K562 (cell line): ENCODE measurements at regions not wholly inside any gene's neighbourhood (a gene's known extent, or its start where the extent isn't known, plus 50 kb on each side); places are given as distances from the start of the nearest gene placed in this dataset.
"Not testable (repeated sequence)": the region's sequence is repeated elsewhere in the genome, so short reads cannot be mapped to it uniquely, and the experiment has no call there.

Experiments
- ATAC-seq: fragments of 200-7000 bp; cut with Tn5 transposase; 3 replicates; pipeline ENCODE4 v1.9.1; 2020; ENCODE audit warnings: moderate library complexity
- BruUV-seq: library from RNA; stranded (reverse); fragments of 400-500 nt; replicated peaks from 2 replicates; lab custom pipeline; 2021; lab: Mats Ljungman, UMichigan
- CTCF ChIA-PET: fragments of 300-600 bp; formaldehyde crosslinking; extraction: SDS; loops from one replicate; lab custom pipeline; 2021; ENCODE audit warnings: low intra/inter-chr PET ratio; lab: Yijun Ruan, JAX
- POLR2A ChIA-PET: fragments of 300-600, 350-650 bp; sonication (Branson Sonifier 250); formaldehyde crosslinking; extraction: SDS; loops from one replicate; lab custom pipeline; 2021; ENCODE audit warnings: antibody characterized with exemption, inconsistent platforms; lab: Yijun Ruan, JAX
- DNase-seq, 4 experiments: peaks; one replicate each; pipeline versions ENCODE4 v3.0.0 to v3.0.0-alpha.2; 2011 to 2018; ENCODE audit warnings: low spot score in 3 of 4, mixed read lengths in 3 of 4; ENCODE audit errors: extremely low read depth in 1 of 4
- FAIRE-seq: peaks from 2 replicates; lab custom pipeline; 2011; peaks lifted over from hg19 to GRCh38; lab: Jason Lieb, UNC
- H2AFZ ChIP-seq: 2 replicates; pipeline ENCODE4 v1.6.0; 2011; ENCODE audit warnings: low read depth, low read length, control low read depth, inconsistent platforms
- H3K27ac ChIP-seq: fragments of 200-600 bp; 3 replicates; pipeline ENCODE4 v1.8.0; 2011; ENCODE audit warnings: low read depth, mild to moderate bottlenecking, control low read depth, inconsistent platforms, low read length, moderate library complexity, mixed read lengths; ENCODE audit errors: extremely low read depth
- H3K27me3 ChIP-seq, 2 experiments: fragments of 300-600 bp in 1 of 2; 2 replicates in 1 of 2; 3 replicates in 1 of 2; pipeline versions ENCODE4 v1.6.0 to v1.8.0; 2011; ENCODE audit warnings: inconsistent platforms in 2 of 2, low read length in 2 of 2, mild to moderate bottlenecking in 1 of 2, mixed read lengths in 1 of 2, moderate library complexity in 1 of 2; ENCODE audit not compliant: control insufficient read depth in 2 of 2, insufficient read depth in 2 of 2
- H3K36me3 ChIP-seq: fragments of 300-600 bp; 3 replicates; pipeline ENCODE4 v1.8.0; 2011; ENCODE audit warnings: mild to moderate bottlenecking, low read length, inconsistent platforms; ENCODE audit not compliant: control insufficient read depth, insufficient read depth
- H3K4me1 ChIP-seq, 2 experiments: fragments of 200-600 bp in 1 of 2; replicated peaks in 1 of 2; 2 replicates in 1 of 2; 3 replicates in 1 of 2; pipeline versions ENCODE4 v1.5.1 to v1.8.0; 2011; ENCODE audit warnings: inconsistent platforms in 2 of 2, low read length in 2 of 2, mild to moderate bottlenecking in 1 of 2, mixed read lengths in 1 of 2, moderate library complexity in 1 of 2; ENCODE audit not compliant: control insufficient read depth in 2 of 2, insufficient read depth in 2 of 2
- H3K4me2 ChIP-seq: 2 replicates; pipeline ENCODE4 v1.6.1; 2011; ENCODE audit warnings: low read length, control low read depth, inconsistent platforms, mixed read lengths; ENCODE audit not compliant: insufficient read depth
- H3K4me3 ChIP-seq: fragments of 200-600 bp; sonication (generic), shearing (Covaris generic); 2 replicates; pipeline ENCODE4 v1.5.1; 2016; ENCODE audit warnings: control low read depth, inconsistent platforms
- H3K79me2 ChIP-seq: fragments of 200-600 bp; 3 replicates; pipeline ENCODE4 v1.8.0; 2011; ENCODE audit warnings: low read length, inconsistent platforms; ENCODE audit not compliant: control insufficient read depth, insufficient read depth
- H3K9ac ChIP-seq, 2 experiments: 2 replicates each; pipeline versions ENCODE4 v1.6.0 to v1.6.1; 2011; ENCODE audit warnings: low read depth in 2 of 2, low read length in 2 of 2, control low read depth in 1 of 2, inconsistent platforms in 1 of 2, mild to moderate bottlenecking in 1 of 2, mixed read lengths in 1 of 2; ENCODE audit not compliant: insufficient read depth in 1 of 2
- H3K9me1 ChIP-seq: one replicate; pipeline ENCODE4 v1.6.0; 2011; ENCODE audit warnings: inconsistent platforms, mild to moderate bottlenecking, low read length, moderate library complexity; ENCODE audit not compliant: control insufficient read depth, insufficient read depth
- H3K9me3 ChIP-seq: replicated peaks from 2 replicates; pipeline ENCODE4 v1.5.1; 2011; ENCODE audit warnings: low read depth, low read length, inconsistent platforms; ENCODE audit not compliant: control insufficient read depth, insufficient read depth
- H4K20me1 ChIP-seq: replicated peaks from 2 replicates; pipeline ENCODE4 v1.6.1; 2011; ENCODE audit warnings: low read length, inconsistent platforms, mixed read lengths; ENCODE audit not compliant: control insufficient read depth, insufficient read depth
- ARID1B ChIP-seq: fragments of 450-650 bp; IDR thresholded peaks from 2 replicates; pipeline ENCODE4 v1.6.1; 2016; ENCODE audit warnings: antibody characterized with exemption, mild to moderate bottlenecking, inconsistent platforms
- DPF2 ChIP-seq: fragments of 450-650 bp; IDR thresholded peaks from 2 replicates; pipeline ENCODE4 v1.6.1; 2016
- FOSL1 ChIP-seq: fragments of 200-800 bp; sonication (Bioruptor generic); conservative IDR thresholded peaks from 2 replicates; pipeline ENCODE4 v1.6.1; 2016; ENCODE audit warnings: missing genetic modification characterization, missing compliant biosample characterization
- JUN ChIP-seq, 2 experiments: sonication (generic) in 1 of 2; formaldehyde crosslinking in 1 of 2; IDR thresholded peaks; 2 replicates each; pipeline versions ENCODE4 v1.6.1 to v1.8.0; 2012 to 2022; ENCODE audit warnings: borderline replicate concordance in 2 of 2, mild to moderate bottlenecking in 2 of 2, improper control_type of control experiment in 1 of 2, low read depth in 1 of 2, low read length in 1 of 2, missing genetic modification reagents in 1 of 2
- JUND ChIP-seq, 2 experiments: IDR thresholded peaks; 2 replicates in 1 of 2; 3 replicates in 1 of 2; pipeline ENCODE4 v1.6.1; 2011; ENCODE audit warnings: borderline replicate concordance in 2 of 2, low read depth in 2 of 2, low read length in 2 of 2, improper control_type of control experiment in 1 of 2, missing biosample characterization in 1 of 2, missing genetic modification characterization in 1 of 2, missing genetic modification reagents in 1 of 2
- MAFG ChIP-seq: fragments of 450-650 bp; conservative IDR thresholded peaks from 2 replicates; pipeline ENCODE4 v1.6.1; 2016; ENCODE audit warnings: missing genetic modification characterization, missing compliant biosample characterization
- MEF2A ChIP-seq: IDR thresholded peaks from 2 replicates; pipeline ENCODE4 v1.6.1; 2011; ENCODE audit warnings: low read depth, mild to moderate bottlenecking, low read length, moderate library complexity; ENCODE audit not compliant: control insufficient read depth
- MEF2D ChIP-seq: conservative IDR thresholded peaks from 2 replicates; pipeline ENCODE4 v1.6.1; 2016; ENCODE audit warnings: low read depth, missing genetic modification characterization, missing compliant biosample characterization
- SMARCA4 ChIP-seq: fragments of 450-650 bp; IDR thresholded peaks from 2 replicates; pipeline ENCODE4 v1.6.1; 2016
- SMARCC2 ChIP-seq: fragments of 450-650 bp; IDR thresholded peaks from 2 replicates; pipeline ENCODE4 v1.6.1; 2017; ENCODE audit warnings: antibody characterized with exemption, moderate library complexity, mild to moderate bottlenecking, low read depth
- SMARCE1 ChIP-seq: fragments of 450-650 bp; IDR thresholded peaks from 2 replicates; pipeline ENCODE4 v1.7.1; 2016; ENCODE audit warnings: mild to moderate bottlenecking
- SRF ChIP-seq, 2 experiments: fragments of 250-450, 450-650 bp in 1 of 2; sonication (Bioruptor Pico) in 1 of 2; sonication (generic) in 1 of 2; formaldehyde crosslinking; IDR thresholded peaks; 2 replicates each; pipeline versions ENCODE4 v1.5.0 to v1.5.1; 2020 to 2022; ENCODE audit warnings: mild to moderate bottlenecking in 1 of 2, missing genetic modification reagents in 1 of 2
- WGBS: fragments of 100-300 bp; shearing (Covaris generic); methylation state at CpG from one replicate; pipeline ENCODE4 v1.1.6; 2016; ENCODE audit warnings: low coverage, mixed read lengths; ENCODE audit not compliant: insufficient coverage; ENCODE audit errors: missing lambda C conversion rate; 5-methylcytosine and 5-hydroxymethylcytosine counted together
- in situ Hi-C: fragments of 300-500 bp; cut with MboI; formaldehyde crosslinking; loops from 4 replicates; pipeline ENCODE4 v1.15.0; 2018; ENCODE audit warnings: inconsistent platforms, mixed read lengths
- intact Hi-C: fragments of 100-400 bp; cut with micrococcal nuclease; formaldehyde crosslinking; loops from 2 replicates; pipeline ENCODE4 v1.14.2; 2022
- TF ChIP-seq, protein P1 (sequence below), 2 experiments: fragments of 450-650 bp in 1 of 2; sonication (generic) in 1 of 2; formaldehyde crosslinking in 1 of 2; IDR thresholded peaks in 1 of 2; conservative IDR thresholded peaks in 1 of 2; 2 replicates each; pipeline versions ENCODE4 v1.6.1 to v1.8.1; 2016 to 2023; ENCODE audit warnings: mild to moderate bottlenecking in 2 of 2, moderate library complexity in 2 of 2, inconsistent platforms in 1 of 2, missing genetic modification reagents in 1 of 2

DNA sequence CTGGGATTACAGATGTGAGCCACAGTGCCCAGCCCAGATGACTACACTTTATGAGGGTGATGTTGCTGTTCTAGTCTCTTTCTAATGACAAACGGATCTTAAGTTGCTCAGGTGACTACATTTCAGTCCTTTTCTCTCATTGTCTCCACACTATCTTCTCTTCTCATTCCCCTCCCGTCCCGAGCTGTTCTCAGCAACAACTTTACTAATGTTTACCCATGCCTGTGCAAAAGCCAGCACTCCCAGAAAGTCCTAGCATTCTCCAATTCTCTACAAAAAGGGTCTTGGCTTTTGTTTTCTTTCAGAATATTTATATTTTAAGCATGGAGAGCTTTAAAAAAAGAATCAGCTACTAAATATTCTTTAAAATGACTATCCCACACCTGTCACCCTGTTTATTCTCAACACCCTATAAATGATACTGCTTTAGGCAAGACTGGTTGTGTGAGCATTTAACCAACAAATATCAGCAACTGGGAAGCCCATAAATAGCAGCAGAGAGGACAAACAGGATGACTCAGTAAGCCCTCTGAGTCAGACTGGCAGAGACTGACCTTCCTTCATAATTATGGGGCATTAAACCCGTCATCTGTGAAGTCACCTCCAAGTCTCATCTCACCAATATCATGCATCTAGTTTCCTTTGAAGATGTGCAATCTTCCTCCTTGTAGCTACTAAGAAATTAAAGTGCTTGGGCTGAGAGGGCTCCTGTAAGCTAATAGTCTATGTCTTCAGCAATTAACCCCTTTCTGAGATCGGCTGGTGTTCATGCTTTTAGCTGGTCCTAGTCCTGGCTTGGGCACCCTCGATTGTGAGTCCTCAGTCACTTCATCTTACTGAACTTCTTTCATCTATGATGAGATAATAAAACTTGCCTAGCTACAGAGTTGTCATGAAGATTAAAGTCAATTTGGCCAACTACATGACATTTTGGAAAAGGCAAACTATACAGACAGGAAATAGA, 72.6 kb upstream of the KIF2A start:
- in situ Hi-C loops; intact Hi-C loops; H3K36me3 ChIP-seq; H3K79me2 ChIP-seq; FAIRE-seq; H3K4me1 ChIP-seq; H3K9me3 ChIP-seq; POLR2A ChIA-PET; H2AFZ ChIP-seq; H3K27ac ChIP-seq; H3K4me2 ChIP-seq; H3K4me3 ChIP-seq; H3K27me3 ChIP-seq; CTCF ChIA-PET; BruUV-seq; H4K20me1 ChIP-seq; H3K9ac ChIP-seq; H3K9me1 ChIP-seq; TF ChIP-seq JUN (CRISPR knock-in tag; IDR thresholded peaks at IDR 0.05; ENCODE audit: borderline replicate concordance): not testable (repeated sequence)
- TF ChIP-seq SRF (CRISPR knock-in tag; IDR thresholded peaks at IDR 0.05) (peak in 1 of 2 experiments; percentile 39; a peak in 1 of 4 replicates), JUND (IDR thresholded peaks at IDR 0.05; ENCODE audit: borderline replicate concordance, low read depth, low read length) (peak; percentile 56; the same call in 1 of the 2 replicates), JUND (tag; IDR thresholded peaks at IDR 0.05; ENCODE audit: borderline replicate concordance, low read depth, low read length) (peak; percentile 61; the same call in 1 of the 3 replicates), DPF2 (peak; percentile 40; the same call in 1 of the 2 replicates), ARID1B (peak; percentile 50), SMARCC2 (0 out of 2 replicates have a peak, but pooled peaks have one; percentile 26), SMARCA4 (peak; percentile 62; the same call in 1 of the 2 replicates), MEF2D (tag) (0 out of 2 replicates have a peak, but pooled peaks have one; percentile 31), MAFG (tag) (0 out of 2 replicates have a peak, but pooled peaks have one; percentile 12), FOSL1 (tag) (peak; percentile 86), SMARCE1 (0 out of 2 replicates have a peak, but pooled peaks have one; percentile 30), MEF2A (peak; percentile 42; the same call in 1 of the 2 replicates), JUN (IDR thresholded peaks at IDR 0.05; ENCODE audit: borderline replicate concordance, low read depth, low read length) (peak; percentile 45; the same call in 1 of the 2 replicates)
- TF ChIP-seq, protein P1, sequence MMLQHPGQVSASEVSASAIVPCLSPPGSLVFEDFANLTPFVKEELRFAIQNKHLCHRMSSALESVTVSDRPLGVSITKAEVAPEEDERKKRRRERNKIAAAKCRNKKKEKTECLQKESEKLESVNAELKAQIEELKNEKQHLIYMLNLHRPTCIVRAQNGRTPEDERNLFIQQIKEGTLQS (IDR thresholded peaks at IDR 0.05): peak; percentile 85
- TF ChIP-seq, protein P1 (CRISPR knock-in tag; conservative IDR thresholded peaks at IDR 0.05): not testable (repeated sequence)
- ATAC-seq (peak; percentile 21), DNase-seq (peak in 1 of 4 experiments; percentile 36)
- WGBS: 32% methylated on average over 5 of the region's 6 CpGs

DNA sequence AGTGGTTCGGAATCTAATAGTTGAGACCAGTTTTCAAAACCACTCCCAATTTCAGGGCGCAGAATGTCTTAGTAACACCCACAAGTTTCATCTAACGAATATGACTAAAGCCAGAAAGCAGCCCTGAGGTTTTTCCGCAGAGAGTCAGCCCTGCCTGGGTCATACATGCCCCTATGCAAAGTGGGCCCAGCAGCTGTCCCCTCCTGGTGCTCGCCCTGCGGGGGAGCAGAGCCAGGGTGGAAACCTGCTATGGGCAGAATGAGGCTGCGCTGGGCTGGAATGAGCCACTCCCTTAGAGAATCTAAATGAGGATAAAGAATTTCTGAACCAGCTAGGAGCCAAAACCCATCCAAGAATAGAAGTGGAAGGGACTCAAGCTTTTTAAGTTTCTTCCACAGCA, 69.4 kb upstream of the KIF2A start:
- CTCF ChIA-PET, H3K27me3 ChIP-seq, H3K36me3 ChIP-seq, H3K27ac ChIP-seq, FAIRE-seq, in situ Hi-C loops, DNase-seq, H2AFZ ChIP-seq, H3K4me1 ChIP-seq, H3K9me1 ChIP-seq, H3K9me3 ChIP-seq, H4K20me1 ChIP-seq, H3K9ac ChIP-seq, BruUV-seq, H3K4me3 ChIP-seq, H3K79me2 ChIP-seq, H3K4me2 ChIP-seq: not testable (repeated sequence)
- WGBS: 65% methylated on average over 7 of the region's 7 CpGs
- POLR2A ChIA-PET: interaction anchor here (0.6 kb wide), 1 partner anchor 114 kb away, joined by 3 read pairs; no protein-coding TSS in a partner anchor
- peak; percentile 40 for ATAC-seq
- intact Hi-C loops: loop anchor here (5.0 kb wide), 1 partner anchor 116 kb away; no protein-coding TSS in a partner anchor
